NT2/D1 (cell line): ENCODE measurements at regions not wholly inside any gene's neighbourhood (a gene's known extent, or its start where the extent isn't known, plus 50 kb on each side); places are given as distances from the start of the nearest gene placed in this dataset.

Experiments used
- SUZ12 ChIP-seq: IDR thresholded peaks from 2 replicates; pipeline ENCODE4 v1.6.1; 2011; ENCODE audit not compliant: insufficient read length, insufficient read depth; ENCODE audit errors: extremely low read depth
- YY1 ChIP-seq: IDR thresholded peaks from 2 replicates; pipeline ENCODE4 v1.6.1; 2011; ENCODE audit not compliant: insufficient read length, insufficient read depth

DNA sequence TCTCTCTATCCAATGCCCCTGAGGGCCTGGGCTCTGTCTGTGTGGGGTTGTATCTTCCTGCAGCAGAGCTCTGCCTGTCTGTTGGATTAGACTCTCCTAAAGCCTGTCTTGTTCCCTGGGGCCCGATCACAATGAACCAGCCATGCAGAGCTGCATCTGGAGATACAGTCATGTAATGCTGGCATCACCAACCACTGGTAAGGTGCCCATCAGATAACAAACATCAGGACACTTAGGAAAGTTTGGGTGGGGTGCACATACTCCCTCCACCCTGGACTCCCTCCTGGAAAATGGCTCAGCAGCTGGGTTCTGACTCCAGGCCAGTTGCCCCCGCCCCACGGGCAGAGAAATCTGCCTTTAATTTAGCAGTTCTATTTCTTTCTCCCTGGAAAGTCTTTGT is 61.3 kb upstream of the BRD7 start:
- TF ChIP-seq YY1 (no peak), SUZ12 (no peak)
